PFSK-1 (cell line): ENCODE measurements at regions not wholly inside any gene's neighbourhood (a gene's known extent, or its start where the extent isn't known, plus 50 kb on each side); places are given as distances from the start of the nearest gene placed in this dataset.

Source experiments
- FOXP2 ChIP-seq: optimal IDR thresholded peaks from 2 replicates; pipeline ENCODE3; 2011; ENCODE audit warnings: borderline replicate concordance, control low read depth, inconsistent platforms; ENCODE audit not compliant: insufficient read depth; ENCODE audit errors: extremely low read length, extremely low read depth
- POLR2AphosphoS5 ChIP-seq: IDR thresholded peaks from 2 replicates; pipeline ENCODE4 v1.6.1; 2012; ENCODE audit warnings: low read depth, mild to moderate bottlenecking, control low read depth, low read length, moderate library complexity
- REST ChIP-seq, 2 experiments: IDR thresholded peaks; 2 replicates each; pipeline versions ENCODE4 v1.6.1 to v1.8.0; 2011 to 2012; ENCODE audit warnings: low read depth in 2 of 2, low read length in 2 of 2, control low read depth in 1 of 2, inconsistent platforms in 1 of 2, mild to moderate bottlenecking in 1 of 2, moderate library complexity in 1 of 2; ENCODE audit not compliant: insufficient read depth in 1 of 2
- TAF1 ChIP-seq: IDR thresholded peaks from 2 replicates; pipeline ENCODE4 v1.6.1; 2012; ENCODE audit warnings: low read length, control low read depth, borderline replicate concordance; ENCODE audit not compliant: insufficient read depth

- TF ChIP-seq POLR2AphosphoS5 (no peak), TAF1 (no peak), REST (IDR thresholded peaks at IDR 0.05; ENCODE audit: insufficient read depth in 1 of 2, low read depth in 2 of 2, low read length in 2 of 2) (no peak), FOXP2 (no peak)
Observed at GRCh38 chr7:25918731-25919130, 233.3 kb upstream of the NFE2L3 start.
